ENCODE measurements at regions not wholly inside any gene's neighbourhood (a gene's known extent, or its start where the extent isn't known, plus 50 kb on each side); places are given as distances from the start of the nearest gene placed in this dataset.

GRCh38 chr13:74969419-74969818 lies 512.5 kb downstream of the TBC1D4 start:
- no peak for TF ChIP-seq CTCF (IDR thresholded peaks at IDR 0.05; ENCODE audit: low read depth, low read length)
- H3K4me3 ChIP-seq (ENCODE audit: low read depth, low read length), result no peak overlapping the region
- H3K27me3 ChIP-seq (ENCODE audit: insufficient read depth, low read depth, severe bottlenecking), result no peaks in the 10 kb centered on the region
- H3K27ac ChIP-seq, result no peak overlapping the region
- no peak for DNase-seq
- no peaks in the 10 kb centered on the region for H3K9me3 ChIP-seq (ENCODE audit: severe bottlenecking)
- H3K36me3 ChIP-seq, result no peaks in the 10 kb centered on the region

- no peaks in the 10 kb centered on the region for H3K9me3 ChIP-seq (ENCODE audit: severe bottlenecking)
- no peak for TF ChIP-seq CTCF (IDR thresholded peaks at IDR 0.05; ENCODE audit: low read depth, low read length)
- no peak for DNase-seq
- H3K36me3 ChIP-seq, result no peaks in the 10 kb centered on the region
- H3K27ac ChIP-seq, result no peak overlapping the region
- no peaks in the 10 kb centered on the region for H3K27me3 ChIP-seq (ENCODE audit: insufficient read depth, low read depth, severe bottlenecking)
- no peak overlapping the region for H3K4me3 ChIP-seq (ENCODE audit: low read depth, low read length)
These were observed 515.0 kb downstream of the TBC1D4 start for GRCh38 chr13:74966814-74967424.

GRCh38 chr13:74966275-74966674 lies 515.7 kb downstream of the TBC1D4 start:
- Histone ChIP-seq H3K9me3 (ENCODE audit: severe bottlenecking) (no peaks in the 10 kb centered on the region), H3K27ac (no peak overlapping the region), H3K4me3 (ENCODE audit: low read depth, low read length) (no peak overlapping the region), H3K27me3 (ENCODE audit: insufficient read depth, low read depth, severe bottlenecking) (no peaks in the 10 kb centered on the region), H3K36me3 (no peaks in the 10 kb centered on the region)
- no peak for TF ChIP-seq CTCF (IDR thresholded peaks at IDR 0.05; ENCODE audit: low read depth, low read length)
- no peak for DNase-seq

- H3K9me3 ChIP-seq (ENCODE audit: severe bottlenecking), result no peaks in the 10 kb centered on the region
- TF ChIP-seq CTCF (IDR thresholded peaks at IDR 0.05; ENCODE audit: low read depth, low read length), result no peak
- no peak for DNase-seq
- no peaks in the 10 kb centered on the region for H3K36me3 ChIP-seq
- no peak overlapping the region for H3K27ac ChIP-seq
- H3K4me3 ChIP-seq (ENCODE audit: low read depth, low read length), result no peak overlapping the region
- H3K27me3 ChIP-seq (ENCODE audit: insufficient read depth, low read depth, severe bottlenecking), result no peaks in the 10 kb centered on the region
These were observed 536.3 kb downstream of the TBC1D4 start for GRCh38 chr13:74945637-74946036.

- no peak for TF ChIP-seq CTCF (IDR thresholded peaks at IDR 0.05; ENCODE audit: low read depth, low read length)
- Histone ChIP-seq H3K27me3 (ENCODE audit: insufficient read depth, low read depth, severe bottlenecking) (no peaks in the 10 kb centered on the region), H3K36me3 (no peaks in the 10 kb centered on the region), H3K9me3 (ENCODE audit: severe bottlenecking) (no peaks in the 10 kb centered on the region), H3K27ac (no peak overlapping the region), H3K4me3 (ENCODE audit: low read depth, low read length) (no peak overlapping the region)
- DNase-seq, result no peak
These were observed 550.1 kb downstream of the TBC1D4 start for GRCh38 chr13:74931698-74932433.

All from WERI-Rb-1 (cell line).